ENCODE measurements at regions not wholly inside any gene's neighbourhood (a gene's known extent, or its start where the extent isn't known, plus 50 kb on each side); places are given as distances from the start of the nearest gene placed in this dataset.

GRCh38 chrX:39769748-39770147, 328.0 kb downstream of the BCOR start:
- POLR2A ChIA-PET = no interaction called here

GRCh38 chrX:39771089-39771488, 326.7 kb downstream of the BCOR start:
- DNase-seq = no peak
- Mint-ChIP-seq H3K9me3 (no peaks in the 10 kb centered on the region), H3K4me1 (peaks cover 30% of the 10 kb centered on the region), H3K27ac (peak overlapping the region; percentile 33), H3K4me3 (no peak overlapping the region), H3K27me3 (no peaks in the 10 kb centered on the region), H3K36me3 (peaks cover 2% of the 10 kb centered on the region)
- POLR2A ChIA-PET = no interaction called here
- ATAC-seq (ENCODE audit: low read depth) = no peak

More at GRCh38 chrX:39769748-39770147, 328.0 kb downstream of the BCOR start:
- Mint-ChIP-seq H3K27ac (no peak overlapping the region), H3K36me3 (peaks cover 2% of the 10 kb centered on the region), H3K4me1 (peaks cover 36% of the 10 kb centered on the region), H3K27me3 (no peaks in the 10 kb centered on the region), H3K4me3 (no peak overlapping the region), H3K9me3 (no peaks in the 10 kb centered on the region)
- DNase-seq (no peak), ATAC-seq (ENCODE audit: low read depth) (no peak)

GRCh38 chrX:39772057-39772832, 325.5 kb downstream of the BCOR start:
- ATAC-seq (ENCODE audit: low read depth) (peak; percentile 49), DNase-seq (peak; percentile 41)
- POLR2A ChIA-PET = interaction anchor here (0.8 to 1.1 kb wide), 2 partner anchors 14 to 47 kb away, joined by 3 read pairs; no protein-coding TSS in a partner anchor
- no peaks in the 10 kb centered on the region for H3K9me3 Mint-ChIP-seq
- peak overlapping the region; percentile 67 for H3K4me3 Mint-ChIP-seq
- H3K36me3 Mint-ChIP-seq = peaks cover 2% of the 10 kb centered on the region
- H3K27me3 Mint-ChIP-seq = no peaks in the 10 kb centered on the region
- H3K4me1 Mint-ChIP-seq = peaks cover 28% of the 10 kb centered on the region
- peak overlapping the region; percentile 93 for H3K27ac Mint-ChIP-seq

- H3K9me3 Mint-ChIP-seq = no peaks in the 10 kb centered on the region
- POLR2A ChIA-PET = interaction anchor here (1.5 kb wide), 1 partner anchor 82 kb away, joined by 4 read pairs; no protein-coding TSS in a partner anchor
- peaks cover 2% of the 10 kb centered on the region for H3K36me3 Mint-ChIP-seq
- peaks cover 32% of the 10 kb centered on the region for H3K4me1 Mint-ChIP-seq
- H3K27me3 Mint-ChIP-seq = no peaks in the 10 kb centered on the region
- DNase-seq (no peak), ATAC-seq (ENCODE audit: low read depth) (no peak)
- H3K27ac Mint-ChIP-seq = peak overlapping the region; percentile 79
- H3K4me3 Mint-ChIP-seq = peak overlapping the region; percentile 10
These were observed 324.6 kb downstream of the BCOR start for GRCh38 chrX:39773150-39773549.

- POLR2A ChIA-PET = interaction anchor here (1.2 to 1.6 kb wide), 3 partner anchors 81 to 323 kb away, joined by 3 to 5 read pairs (median 4); partner anchors contain the start of gene BCOR
- H3K9me3 Mint-ChIP-seq = no peaks in the 10 kb centered on the region
- DNase-seq (no peak), ATAC-seq (ENCODE audit: low read depth) (peak; percentile 45)
- no peaks in the 10 kb centered on the region for H3K27me3 Mint-ChIP-seq
- peak overlapping the region; percentile 90 for H3K27ac Mint-ChIP-seq
- H3K36me3 Mint-ChIP-seq = peaks cover 2% of the 10 kb centered on the region
- peak overlapping the region; percentile 71 for H3K4me3 Mint-ChIP-seq
- peaks cover 32% of the 10 kb centered on the region for H3K4me1 Mint-ChIP-seq
These were observed 323.6 kb downstream of the BCOR start for GRCh38 chrX:39773923-39774773.

- DNase-seq (no peak), ATAC-seq (ENCODE audit: low read depth) (no peak)
- Mint-ChIP-seq H3K27me3 (no peaks in the 10 kb centered on the region), H3K4me3 (peak overlapping the region; percentile 71), H3K9me3 (no peaks in the 10 kb centered on the region), H3K27ac (peak overlapping the region; percentile 90), H3K36me3 (peaks cover 2% of the 10 kb centered on the region), H3K4me1 (peaks cover 32% of the 10 kb centered on the region)
- POLR2A ChIA-PET = interaction anchor here (1.2 to 1.6 kb wide), 3 partner anchors 80 to 322 kb away, joined by 3 to 5 read pairs (median 4); partner anchors contain the start of gene BCOR
These were observed 322.9 kb downstream of the BCOR start for GRCh38 chrX:39774774-39775328.

- peak overlapping the region; percentile 61 for H3K27ac Mint-ChIP-seq
- no peaks in the 10 kb centered on the region for H3K27me3 Mint-ChIP-seq
- H3K4me1 Mint-ChIP-seq = peaks cover 26% of the 10 kb centered on the region
- POLR2A ChIA-PET = no interaction called here
- DNase-seq (no peak), ATAC-seq (ENCODE audit: low read depth) (no peak)
- H3K9me3 Mint-ChIP-seq = no peaks in the 10 kb centered on the region
- H3K4me3 Mint-ChIP-seq = no peak overlapping the region
- H3K36me3 Mint-ChIP-seq = no peaks in the 10 kb centered on the region
These were observed 320.1 kb downstream of the BCOR start for GRCh38 chrX:39777623-39778025.

- Mint-ChIP-seq H3K4me3 (no peak overlapping the region), H3K27me3 (peaks cover 4% of the 10 kb centered on the region), H3K9me3 (no peaks in the 10 kb centered on the region), H3K27ac (no peak overlapping the region), H3K4me1 (peaks cover 10% of the 10 kb centered on the region), H3K36me3 (no peaks in the 10 kb centered on the region)
- POLR2A ChIA-PET = no interaction called here
- ATAC-seq (ENCODE audit: low read depth) (no peak), DNase-seq (no peak)
These were observed 317.6 kb downstream of the BCOR start for GRCh38 chrX:39779952-39780783.

GRCh38 chrX:39782276-39782675, 315.5 kb downstream of the BCOR start:
- Mint-ChIP-seq H3K27me3 (peaks cover 4% of the 10 kb centered on the region), H3K4me1 (peaks cover 4% of the 10 kb centered on the region), H3K4me3 (no peak overlapping the region), H3K27ac (no peak overlapping the region), H3K36me3 (no peaks in the 10 kb centered on the region), H3K9me3 (no peaks in the 10 kb centered on the region)
- no peak for DNase-seq
- ATAC-seq (ENCODE audit: low read depth) = no peak
- POLR2A ChIA-PET = no interaction called here

GRCh38 chrX:39787999-39788398, 309.8 kb downstream of the BCOR start:
- Mint-ChIP-seq H3K4me1 (no peaks in the 10 kb centered on the region), H3K4me3 (no peak overlapping the region), H3K36me3 (no peaks in the 10 kb centered on the region), H3K27ac (no peak overlapping the region), H3K27me3 (peaks cover 2% of the 10 kb centered on the region), H3K9me3 (no peaks in the 10 kb centered on the region)
- POLR2A ChIA-PET = no interaction called here
- ATAC-seq (ENCODE audit: low read depth) (no peak), DNase-seq (no peak)

GRCh38 chrX:39788521-39788920, 309.2 kb downstream of the BCOR start:
- Mint-ChIP-seq H3K36me3 (no peaks in the 10 kb centered on the region), H3K27ac (no peak overlapping the region), H3K9me3 (no peaks in the 10 kb centered on the region), H3K4me1 (no peaks in the 10 kb centered on the region), H3K27me3 (no peaks in the 10 kb centered on the region), H3K4me3 (no peak overlapping the region)
- DNase-seq (no peak), ATAC-seq (ENCODE audit: low read depth) (no peak)
- POLR2A ChIA-PET = no interaction called here

GRCh38 chrX:39791691-39792090, 306.1 kb downstream of the BCOR start:
- Mint-ChIP-seq H3K4me1 (no peaks in the 10 kb centered on the region), H3K9me3 (no peaks in the 10 kb centered on the region), H3K27me3 (no peaks in the 10 kb centered on the region), H3K4me3 (no peak overlapping the region), H3K36me3 (no peaks in the 10 kb centered on the region), H3K27ac (no peak overlapping the region)
- ATAC-seq (ENCODE audit: low read depth) (no peak), DNase-seq (no peak)
- POLR2A ChIA-PET = no interaction called here

- POLR2A ChIA-PET = no interaction called here
- Mint-ChIP-seq H3K36me3 (no peaks in the 10 kb centered on the region), H3K27me3 (no peaks in the 10 kb centered on the region), H3K4me1 (no peaks in the 10 kb centered on the region), H3K9me3 (no peaks in the 10 kb centered on the region), H3K27ac (no peak overlapping the region), H3K4me3 (no peak overlapping the region)
- ATAC-seq (ENCODE audit: low read depth) (no peak), DNase-seq (no peak)
These were observed 302.2 kb downstream of the BCOR start for GRCh38 chrX:39795605-39796004.
